Endodermal cell (in vitro differentiated cells): ENCODE measurements at regions not wholly inside any gene's neighbourhood (a gene's known extent, or its start where the extent isn't known, plus 50 kb on each side); places are given as distances from the start of the nearest gene placed in this dataset.
A peak's percentile ranks its signal among the peaks of the same experiment; 100 is the strongest.

Experiments used
- DNase-seq: peaks from one replicate; pipeline ENCODE4 v3.0.0-alpha.2; 2017
- H3K27ac ChIP-seq: 2 replicates; pipeline ENCODE4 v1.5.1; 2013; ENCODE audit warnings: mild to moderate bottlenecking, low read depth, low read length, moderate library complexity
- H3K27me3 ChIP-seq: 2 replicates; pipeline ENCODE4 v1.6.1; 2013; ENCODE audit warnings: mild to moderate bottlenecking, low read length, moderate library complexity; ENCODE audit not compliant: insufficient read depth, control insufficient read depth, poor library complexity, severe bottlenecking
- H3K36me3 ChIP-seq: 2 replicates; pipeline ENCODE4 v1.7.0; 2013; ENCODE audit warnings: mild to moderate bottlenecking, low read length, moderate library complexity; ENCODE audit not compliant: control insufficient read depth, insufficient read depth
- H3K4me1 ChIP-seq: one replicate; pipeline ENCODE4 v1.7.0; 2013; ENCODE audit warnings: low read length; ENCODE audit not compliant: control insufficient read depth, insufficient read depth
- H3K4me3 ChIP-seq: 2 replicates; pipeline ENCODE4 v1.5.1; 2013; ENCODE audit warnings: mild to moderate bottlenecking, low read length, moderate library complexity
- H3K9ac ChIP-seq: 2 replicates; pipeline ENCODE4 v1.6.1; 2013; ENCODE audit warnings: mild to moderate bottlenecking, low read length, moderate library complexity; ENCODE audit not compliant: poor library complexity, severe bottlenecking; ENCODE audit errors: extremely low read depth
- H3K9me3 ChIP-seq: 2 replicates; pipeline ENCODE4 v1.6.1; 2013; ENCODE audit warnings: mild to moderate bottlenecking, low read length, moderate library complexity; ENCODE audit not compliant: control insufficient read depth
- H3K27ac Mint-ChIP-seq: 2 replicates; pipeline ENCODE4 v1.8.0; 2020; ENCODE audit warnings: mixed read lengths
- H3K27me3 Mint-ChIP-seq: 2 replicates; pipeline ENCODE4 v1.8.0; 2021; ENCODE audit warnings: mild to moderate bottlenecking, mixed read lengths; ENCODE audit not compliant: insufficient read depth
- H3K36me3 Mint-ChIP-seq: 2 replicates; pipeline ENCODE4 v1.8.0; 2020; ENCODE audit warnings: low read depth, mixed read lengths
- H3K4me1 Mint-ChIP-seq: 2 replicates; pipeline ENCODE4 v1.8.0; 2020; ENCODE audit warnings: mixed read lengths
- H3K4me3 Mint-ChIP-seq: 2 replicates; pipeline ENCODE4 v1.8.0; 2020; ENCODE audit warnings: mild to moderate bottlenecking, moderate library complexity, mixed read lengths
- H3K9me3 Mint-ChIP-seq: 2 replicates; pipeline ENCODE4 v1.8.0; 2020; ENCODE audit warnings: mild to moderate bottlenecking, mixed read lengths
- CTCF ChIP-seq: fragments of 200-600 bp; sonication (generic); conservative IDR thresholded peaks from 2 replicates; pipeline ENCODE4 v1.5.0; 2021; ENCODE audit warnings: antibody characterized with exemption, mild to moderate bottlenecking
- WGBS, 2 experiments: methylation state at CpG; one replicate each; pipeline versions ENCODE4 v1.1.5 to v1.1.7; 2013; ENCODE audit warnings: missing lambda C conversion rate in 2 of 2, mixed read lengths in 1 of 2; ENCODE audit not compliant: insufficient coverage in 1 of 2, insufficient read length in 1 of 2; 5-methylcytosine and 5-hydroxymethylcytosine counted together

GRCh38 chr14:22319526-22320361 lies 269.3 kb downstream of the DAD1 start:
- Histone ChIP-seq H3K9me3 (no peaks in the 10 kb centered on the region), H3K27me3 (no peaks in the 10 kb centered on the region), H3K9ac (no peak overlapping the region), H3K27ac (no peak overlapping the region), H3K4me1 (no peaks in the 10 kb centered on the region), H3K4me3 (no peak overlapping the region), H3K36me3 (no peaks in the 10 kb centered on the region)
- Mint-ChIP-seq H3K9me3 (no peaks in the 10 kb centered on the region), H3K36me3 (no peaks in the 10 kb centered on the region), H3K27me3 (no peaks in the 10 kb centered on the region), H3K27ac (no peak overlapping the region), H3K4me3 (no peak overlapping the region), H3K4me1 (peaks cover 8% of the 10 kb centered on the region)
- peak; percentile 83 for TF ChIP-seq CTCF
- 41 to 49% methylated on average over 4 of the region's 4 CpGs for WGBS, 2 experiments
- DNase-seq, result peak; percentile 82

- Histone ChIP-seq H3K9ac (no peak overlapping the region), H3K9me3 (no peaks in the 10 kb centered on the region), H3K36me3 (no peaks in the 10 kb centered on the region), H3K4me3 (no peak overlapping the region), H3K27ac (no peak overlapping the region), H3K27me3 (no peaks in the 10 kb centered on the region), H3K4me1 (no peaks in the 10 kb centered on the region)
- no peak for TF ChIP-seq CTCF
- DNase-seq, result no peak
- Mint-ChIP-seq H3K36me3 (no peaks in the 10 kb centered on the region), H3K4me1 (peaks cover 8% of the 10 kb centered on the region), H3K27me3 (no peaks in the 10 kb centered on the region), H3K4me3 (no peak overlapping the region), H3K27ac (no peak overlapping the region), H3K9me3 (no peaks in the 10 kb centered on the region)
- 82 to 96% methylated on average over 3 of the region's 3 CpGs for WGBS, 2 experiments
These were observed 270.1 kb downstream of the DAD1 start for GRCh38 chr14:22318951-22319350.

- no peak overlapping the region for H3K4me3 ChIP-seq
- Mint-ChIP-seq H3K36me3 (no peaks in the 10 kb centered on the region), H3K27ac (no peak overlapping the region), H3K4me1 (peaks cover 8% of the 10 kb centered on the region), H3K4me3 (no peak overlapping the region), H3K9me3 (no peaks in the 10 kb centered on the region), H3K27me3 (no peaks in the 10 kb centered on the region)
- WGBS, 2 experiments, result no CpG with 5 or more reads among the region's 1 CpG
- H3K4me1 ChIP-seq, result no peaks in the 10 kb centered on the region
- no peak for TF ChIP-seq CTCF
- H3K9me3 ChIP-seq, result no peaks in the 10 kb centered on the region
- no peak for DNase-seq
- no peak overlapping the region for H3K27ac ChIP-seq
- H3K9ac ChIP-seq, result no peak overlapping the region
- H3K36me3 ChIP-seq, result no peaks in the 10 kb centered on the region
- H3K27me3 ChIP-seq, result no peaks in the 10 kb centered on the region
These were observed 272.6 kb downstream of the DAD1 start for GRCh38 chr14:22316473-22316872.
